ENCODE measurements at regions not wholly inside any gene's neighbourhood (a gene's known extent, or its start where the extent isn't known, plus 50 kb on each side); places are given as distances from the start of the nearest gene placed in this dataset.

DNA sequence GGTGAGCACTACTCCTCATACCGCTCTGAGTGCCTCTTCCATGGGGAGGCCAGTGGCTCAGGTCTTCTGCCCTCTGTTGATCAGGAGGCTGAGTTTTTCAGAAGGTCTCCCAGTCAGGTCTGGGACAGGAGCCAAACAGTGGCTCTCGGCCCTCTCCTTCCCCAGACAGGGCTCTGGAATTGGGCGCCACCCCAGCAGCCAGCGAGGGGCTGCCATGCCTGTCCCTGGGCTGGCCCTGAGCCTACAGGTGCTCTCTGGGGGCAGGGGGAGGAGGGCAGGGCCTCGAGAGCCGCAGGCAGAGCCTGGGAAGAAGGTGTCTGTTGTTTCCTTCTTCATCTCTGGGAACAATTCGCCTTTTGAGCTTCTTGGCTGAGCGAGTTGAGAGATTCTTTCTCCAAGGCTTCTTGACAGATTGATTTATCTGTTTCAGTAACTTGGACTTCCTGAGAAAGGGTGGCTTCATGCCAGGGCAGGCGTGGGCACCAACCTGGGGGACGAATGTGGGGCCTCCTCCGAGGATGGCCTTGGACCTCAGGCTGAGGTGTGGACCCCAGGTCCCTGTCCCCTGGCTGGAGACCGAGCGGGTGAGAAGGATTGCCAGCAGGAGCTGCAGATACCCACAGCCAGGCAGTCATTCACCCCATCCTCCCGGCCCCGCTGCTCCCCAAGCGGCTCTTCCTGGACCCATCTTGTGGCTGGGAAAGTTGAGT is 64.7 kb upstream of the GLI2 start:
- DNase-seq (ENCODE audit: low read depth, low spot score) = no peak

DNA sequence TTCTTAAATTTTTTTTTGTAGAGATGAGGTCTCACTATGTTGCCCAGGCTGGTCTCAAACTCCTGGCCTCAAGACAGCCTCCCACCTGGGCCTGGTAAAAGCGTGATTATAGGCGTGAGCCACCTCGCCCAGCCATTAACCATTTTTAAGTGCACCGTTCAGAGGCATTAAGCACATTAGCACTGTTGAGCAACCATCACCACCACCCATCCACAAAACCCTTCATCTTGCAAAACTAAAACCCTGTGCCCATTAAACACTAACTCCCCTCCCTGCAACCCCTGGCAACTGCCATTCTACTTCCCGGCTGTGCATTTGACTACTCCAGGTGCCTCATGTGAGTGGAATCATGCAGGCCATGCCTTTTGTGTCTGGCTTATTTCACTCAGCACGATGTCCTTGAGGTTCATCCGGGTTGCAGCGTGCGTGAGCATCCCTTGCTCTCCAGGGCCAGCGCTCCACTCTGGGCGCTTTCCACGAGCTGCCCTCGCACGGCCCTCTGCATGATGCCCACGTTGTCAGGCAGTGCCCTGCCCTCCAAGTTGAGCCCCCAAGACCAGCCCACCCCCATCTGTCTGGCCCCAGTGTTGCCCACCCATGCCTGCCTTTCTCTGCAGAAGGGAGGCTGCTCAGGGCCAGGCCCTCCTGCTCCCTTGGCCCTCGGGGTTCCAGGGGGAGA is 63.0 kb upstream of the GLI2 start:
- DNase-seq (ENCODE audit: low read depth, low spot score) = no peak

DNA sequence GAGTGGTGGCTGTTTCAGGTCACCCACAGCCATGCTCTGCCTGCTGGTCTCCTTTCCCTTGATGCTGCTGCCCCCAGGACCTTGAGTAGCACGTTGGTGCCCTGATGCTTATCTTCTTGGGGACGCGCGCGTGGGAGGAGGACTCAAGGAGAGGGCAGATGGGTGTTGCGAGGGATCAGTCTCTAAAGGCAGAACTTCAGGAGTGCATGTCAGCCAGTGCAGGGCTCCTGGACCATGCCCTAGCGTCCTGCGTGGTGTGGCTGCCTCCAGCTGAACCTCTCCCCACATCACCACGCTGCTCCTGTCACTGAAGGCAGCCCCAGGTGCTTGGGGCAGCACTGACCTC is 62.5 kb upstream of the GLI2 start:
- DNase-seq (ENCODE audit: low read depth, low spot score) = no peak

DNA sequence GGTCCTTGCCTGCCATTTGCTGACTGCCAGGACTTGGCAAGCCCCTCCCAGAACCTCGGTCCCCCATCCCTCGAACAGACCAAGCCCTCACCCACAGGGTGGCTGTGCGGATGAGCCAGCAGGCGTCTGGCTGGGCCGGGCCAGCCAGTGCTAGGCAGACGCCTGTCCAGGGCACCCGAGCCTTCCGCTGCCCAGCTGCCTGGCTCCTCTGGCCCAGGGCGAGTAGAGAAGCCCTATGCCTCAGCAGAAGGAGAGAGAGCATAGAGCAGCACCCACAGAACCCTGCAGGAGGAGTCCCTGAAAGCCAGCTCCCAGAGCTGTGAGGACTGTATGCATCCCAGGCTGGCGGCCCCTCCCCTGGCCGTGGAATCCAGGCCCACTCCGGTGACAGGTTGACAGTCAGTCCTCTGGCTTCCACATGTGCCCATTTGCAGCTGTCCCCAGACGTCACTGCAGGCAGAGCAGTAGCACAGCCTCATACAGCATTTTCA is 62.1 kb upstream of the GLI2 start:
- no peak for DNase-seq (ENCODE audit: low read depth, low spot score)

DNA sequence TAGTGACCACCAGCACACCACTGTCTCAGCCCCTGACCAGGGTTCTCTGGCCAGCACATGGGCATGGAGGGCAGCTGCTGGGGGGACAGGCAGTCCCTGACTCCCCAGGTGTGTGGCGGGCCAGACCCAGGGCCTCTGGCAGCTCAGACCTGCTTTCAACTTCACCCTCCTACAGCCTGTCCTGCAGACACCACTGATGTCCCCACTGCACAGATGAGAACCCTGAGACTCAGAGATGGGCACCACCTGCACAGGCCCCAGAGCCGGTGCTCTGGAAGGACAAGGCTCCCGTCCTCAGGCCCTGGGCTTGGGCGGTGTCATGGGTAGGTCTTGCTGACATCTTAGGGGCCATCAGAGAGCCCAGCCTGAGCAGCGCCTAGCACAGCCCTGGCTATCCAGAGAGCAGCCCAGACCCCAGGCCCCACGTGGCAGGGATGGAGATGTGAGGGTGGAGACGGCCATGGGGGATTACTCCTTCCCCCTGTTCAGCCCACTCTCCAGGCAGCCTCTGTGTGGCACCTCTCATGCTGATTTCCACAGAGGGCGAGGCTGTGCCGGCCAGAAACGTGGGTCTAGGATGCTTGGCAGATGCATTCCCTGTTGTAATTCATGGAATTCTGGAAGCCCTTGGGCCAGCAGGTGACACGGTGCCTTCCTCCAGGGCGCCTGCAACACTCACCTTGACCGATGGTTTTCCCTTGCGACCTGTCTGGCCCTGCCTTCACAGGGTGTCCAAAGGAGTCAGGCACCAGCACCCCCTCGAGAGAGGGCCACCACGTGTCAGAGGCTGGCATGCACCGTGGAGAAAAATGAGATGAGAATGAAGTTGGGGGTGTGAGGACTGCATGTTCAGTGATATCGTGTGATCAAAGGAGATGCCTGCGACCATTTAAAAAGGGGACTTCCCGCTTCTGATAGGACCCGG is 61.2 kb upstream of the GLI2 start:
- DNase-seq (ENCODE audit: low read depth, low spot score) = no peak

DNA sequence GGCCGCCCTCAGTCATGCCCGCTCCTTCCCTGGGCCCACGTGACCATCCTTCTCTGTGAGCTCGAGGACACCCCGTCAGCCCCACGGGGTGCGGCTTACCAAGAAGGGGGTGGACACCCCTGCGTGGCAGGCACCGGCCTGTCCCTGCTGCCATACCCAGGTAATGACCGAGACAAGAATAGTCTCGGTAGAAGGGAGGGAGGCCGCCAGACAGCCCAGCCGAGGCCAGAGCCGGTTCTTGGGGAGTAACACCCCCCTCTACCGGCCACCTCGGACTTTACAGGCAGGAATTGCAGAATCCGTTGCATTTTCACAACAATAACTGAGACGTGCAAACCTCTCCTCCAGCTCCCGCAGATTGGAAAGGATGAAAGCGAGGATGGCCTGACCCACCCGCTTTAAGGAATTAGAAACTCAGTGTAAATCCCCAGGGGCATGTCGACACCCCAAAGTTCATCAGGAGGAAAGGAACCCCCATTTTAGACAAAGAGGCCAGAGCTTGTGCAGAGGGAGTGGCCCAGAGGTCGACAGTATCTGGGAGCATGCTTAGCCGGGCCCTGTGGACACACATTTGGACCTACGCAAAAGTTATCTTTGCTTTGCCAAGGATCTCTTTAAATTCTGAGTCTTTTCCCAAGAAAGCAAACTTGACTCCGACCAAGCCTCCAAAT is 60.1 kb upstream of the GLI2 start:
- DNase-seq (ENCODE audit: low read depth, low spot score) = no peak

DNA sequence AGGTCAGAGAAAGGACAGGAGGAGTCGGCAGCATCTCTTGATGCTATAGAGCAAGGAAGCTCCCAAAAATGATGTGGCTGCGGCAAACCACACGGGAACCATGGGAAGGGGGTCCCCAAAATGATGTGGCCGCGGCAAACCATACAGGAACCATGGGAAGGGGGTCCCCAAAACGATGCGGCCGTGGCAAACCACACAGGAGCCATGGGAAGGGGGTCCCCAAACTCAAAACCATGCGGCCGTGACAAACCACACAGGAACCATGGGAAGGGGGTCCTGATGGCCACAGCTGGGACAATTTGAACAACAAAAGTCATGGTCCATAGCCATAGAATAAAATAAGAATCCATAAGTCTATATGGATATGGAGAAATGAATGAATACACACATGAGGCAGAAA is 58.4 kb upstream of the GLI2 start:
- DNase-seq (ENCODE audit: low read depth, low spot score) = no peak

DNA sequence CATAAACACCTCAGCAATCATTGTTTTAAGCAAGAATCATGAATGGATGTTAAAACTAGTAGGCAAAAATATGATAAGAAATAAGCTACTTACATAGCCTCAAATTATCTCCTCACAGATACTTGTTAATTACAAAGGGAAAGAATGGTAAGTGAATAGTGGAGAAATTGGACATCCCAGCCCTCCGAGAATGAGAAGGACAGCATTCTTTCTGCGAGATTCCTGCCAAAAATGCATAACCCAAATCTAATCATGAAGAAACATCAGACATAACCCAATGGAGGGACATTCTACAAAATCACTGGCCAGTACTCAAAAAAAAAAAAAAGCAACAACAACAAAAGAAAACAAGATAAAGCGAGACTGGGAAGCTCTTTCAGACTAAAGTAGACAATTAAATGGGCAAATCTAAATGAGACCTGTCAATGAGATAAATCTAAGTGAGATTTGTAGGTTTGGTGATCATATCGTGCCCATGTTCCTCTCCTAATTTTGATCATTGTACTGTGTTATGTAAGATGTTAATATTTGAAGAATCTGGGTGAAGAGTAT is 57.9 kb upstream of the GLI2 start:
- no peak for DNase-seq (ENCODE audit: low read depth, low spot score)

DNA sequence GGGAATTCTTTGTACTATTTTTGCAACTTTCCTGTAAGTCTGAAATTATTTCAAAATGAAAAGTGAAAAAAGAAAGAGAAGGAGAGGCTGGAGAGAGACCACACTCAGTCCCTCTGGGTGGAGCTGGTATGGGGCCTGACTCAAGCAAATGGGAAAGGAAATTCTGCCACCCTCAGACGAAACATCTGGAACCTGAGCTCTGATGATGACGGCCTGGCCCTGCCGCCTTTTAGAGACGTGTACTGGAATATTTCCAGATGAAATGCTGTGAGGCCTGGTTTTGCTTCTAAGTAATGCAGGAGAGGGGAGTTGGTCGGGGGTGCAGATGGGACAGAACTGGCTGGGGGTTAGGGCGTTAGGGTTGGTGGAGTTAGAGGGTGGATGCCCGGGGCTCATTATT is 57.4 kb upstream of the GLI2 start:
- no peak for DNase-seq (ENCODE audit: low read depth, low spot score)

DNA sequence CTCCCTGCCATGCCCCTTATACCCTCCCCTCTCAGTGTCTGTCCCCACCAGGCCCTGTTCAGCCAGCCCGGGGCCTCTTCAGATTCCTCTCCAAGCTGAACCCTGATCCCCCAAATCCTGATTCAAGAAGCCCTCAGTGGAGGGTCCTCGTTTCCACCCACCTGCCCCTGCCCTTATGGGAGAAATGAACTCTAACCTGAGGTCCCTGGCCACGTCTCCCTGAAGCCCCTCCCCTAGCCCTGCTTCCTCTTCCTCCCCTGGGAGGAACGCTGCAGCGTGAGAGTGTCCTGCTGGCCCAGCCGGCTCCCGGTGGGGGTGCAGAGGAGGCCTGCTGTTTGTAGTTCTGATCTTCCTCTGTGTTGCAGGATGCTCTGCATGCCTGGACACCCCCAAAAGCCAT is 56.7 kb upstream of the GLI2 start:
- no peak for DNase-seq (ENCODE audit: low read depth, low spot score)

DNA sequence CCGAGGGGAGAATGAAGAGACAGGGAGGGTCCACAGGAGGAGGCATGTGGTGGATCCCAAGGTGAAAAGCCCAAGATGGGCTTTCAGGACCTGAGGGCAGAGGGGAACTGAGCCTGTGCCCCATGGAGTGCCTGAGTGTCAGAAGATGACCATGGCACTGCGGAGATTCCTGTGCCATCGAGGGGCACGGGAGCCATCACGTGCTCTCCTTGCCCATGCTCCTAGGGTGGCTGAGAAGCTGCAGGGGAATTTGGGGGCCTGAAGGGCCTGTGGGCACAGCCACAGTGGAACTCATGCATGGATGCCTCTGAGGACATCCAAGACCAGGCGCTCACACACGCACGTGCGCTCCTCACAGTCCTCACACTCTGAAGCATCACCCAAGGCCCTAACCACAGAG is 56.1 kb upstream of the GLI2 start:
- DNase-seq (ENCODE audit: low read depth, low spot score) = no peak

DNA sequence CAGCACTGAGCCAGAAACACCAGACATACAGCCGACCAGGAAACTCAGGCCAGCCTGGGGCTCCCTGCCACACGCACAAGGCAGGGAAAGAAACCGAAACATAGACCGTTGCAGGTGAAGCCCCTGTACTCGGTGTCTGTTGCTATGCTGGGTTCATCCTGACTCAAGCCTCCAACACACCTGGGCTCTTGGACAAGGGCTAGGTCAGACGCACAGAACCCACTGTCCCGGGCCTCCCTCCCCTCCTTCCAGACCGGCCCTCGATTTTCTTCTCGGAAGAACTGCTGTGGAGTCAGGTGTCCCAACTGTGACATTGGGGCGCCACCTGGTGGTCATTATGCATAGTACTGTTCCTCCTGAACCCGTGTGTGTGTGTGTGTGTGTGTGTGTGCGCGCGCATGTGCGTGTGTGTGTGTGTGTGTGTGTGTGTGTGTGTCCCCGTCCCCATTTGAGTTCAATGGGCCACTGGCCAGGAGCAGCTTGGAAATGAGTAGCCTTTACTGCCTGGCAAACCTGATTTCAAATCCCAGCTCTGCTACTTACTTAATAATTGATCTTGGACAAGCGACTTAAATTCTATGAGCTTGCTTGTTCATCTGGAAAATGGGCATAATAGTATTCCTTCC is 55.4 kb upstream of the GLI2 start:
- DNase-seq (ENCODE audit: low read depth, low spot score) = peak; percentile 63

DNA sequence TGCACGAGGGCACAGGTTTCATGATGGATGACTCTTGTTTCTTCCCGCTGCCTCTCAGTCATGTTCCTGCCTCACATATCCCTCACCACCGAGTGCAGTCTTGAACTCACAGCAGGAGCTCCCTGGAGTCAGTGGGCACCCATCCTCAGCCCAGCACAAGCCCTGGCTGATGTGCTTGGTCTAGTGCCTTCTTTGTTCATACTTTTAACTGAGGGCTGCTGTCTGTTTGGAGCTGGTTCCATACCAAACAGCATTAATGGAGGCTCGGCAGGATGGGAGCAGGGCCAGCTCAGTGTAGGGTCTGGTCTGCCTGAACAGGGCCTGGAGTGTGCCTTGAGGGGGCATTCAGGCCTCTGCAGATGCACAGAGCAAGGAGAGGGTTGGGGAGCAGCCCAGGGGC is 54.5 kb upstream of the GLI2 start:
- no peak for DNase-seq (ENCODE audit: low read depth, low spot score)

DNA sequence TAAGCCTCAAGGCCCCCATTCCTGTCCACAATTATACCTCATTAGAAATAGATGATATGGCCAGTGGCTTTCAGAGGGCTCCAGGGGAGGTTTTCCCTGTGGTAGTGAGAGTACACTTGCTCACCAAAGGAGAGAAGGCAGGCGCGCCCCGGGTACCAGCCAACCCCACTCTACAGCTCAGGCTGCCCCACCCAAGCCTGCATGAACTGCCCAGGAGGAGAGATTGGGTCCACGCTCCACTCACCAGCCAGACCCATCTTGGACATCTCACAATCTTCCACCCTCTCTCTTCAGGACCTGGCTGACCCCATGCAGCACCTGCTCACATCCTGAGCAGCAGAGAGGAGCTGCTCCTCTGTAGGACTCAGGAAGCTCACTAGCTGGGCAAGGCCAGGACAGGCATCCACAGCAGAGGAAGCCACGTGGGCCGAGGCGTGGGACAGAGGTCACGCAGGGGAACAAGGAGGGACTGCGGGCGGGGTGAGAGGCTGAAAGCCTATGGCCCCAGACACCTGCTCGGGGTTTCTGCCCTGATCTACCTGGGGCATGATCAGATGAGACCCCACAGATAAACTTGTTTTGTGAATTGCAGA is 53.9 kb upstream of the GLI2 start:
- DNase-seq (ENCODE audit: low read depth, low spot score) = no peak

DNA sequence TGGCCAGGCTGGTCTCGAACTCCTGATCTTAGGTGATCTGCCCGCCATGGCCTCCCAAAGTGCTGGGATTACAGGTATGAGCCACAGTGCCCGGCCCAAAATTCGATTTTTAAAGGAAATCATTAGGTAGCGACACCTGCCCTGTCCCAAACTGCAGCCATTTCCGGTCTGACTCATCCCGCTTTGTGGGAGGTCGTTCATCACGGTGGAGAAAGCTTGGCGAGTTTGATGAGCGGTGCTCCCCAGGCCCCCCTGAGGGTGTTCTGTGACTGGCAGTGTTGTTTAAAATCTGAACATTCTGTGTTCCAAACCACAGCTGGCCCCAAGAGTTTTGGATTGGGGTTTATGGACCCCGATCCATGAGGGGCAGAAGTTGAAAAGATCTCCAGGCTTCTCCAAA is 53.0 kb upstream of the GLI2 start:
- no peak for DNase-seq (ENCODE audit: low read depth, low spot score)

DNA sequence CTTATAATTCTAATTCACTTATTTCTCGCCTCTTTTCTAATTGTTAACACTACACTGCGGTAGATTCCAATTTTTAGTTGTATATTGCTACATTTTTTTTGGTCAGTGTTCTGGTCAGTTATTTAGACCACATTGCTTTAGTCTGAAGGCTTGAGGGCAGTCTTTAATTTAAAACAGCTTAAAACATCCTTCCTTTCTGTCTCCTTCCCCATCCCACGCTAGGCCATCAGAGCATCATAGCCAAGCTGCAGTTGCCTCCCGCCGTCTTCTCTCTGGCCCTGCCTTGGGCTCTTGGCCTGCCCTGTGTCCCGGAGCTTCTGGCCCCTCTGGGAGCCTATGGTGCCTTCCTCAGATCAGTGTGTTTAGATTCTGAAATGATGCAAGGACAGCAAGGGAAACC is 52.6 kb upstream of the GLI2 start:
- DNase-seq (ENCODE audit: low read depth, low spot score) = no peak

DNA sequence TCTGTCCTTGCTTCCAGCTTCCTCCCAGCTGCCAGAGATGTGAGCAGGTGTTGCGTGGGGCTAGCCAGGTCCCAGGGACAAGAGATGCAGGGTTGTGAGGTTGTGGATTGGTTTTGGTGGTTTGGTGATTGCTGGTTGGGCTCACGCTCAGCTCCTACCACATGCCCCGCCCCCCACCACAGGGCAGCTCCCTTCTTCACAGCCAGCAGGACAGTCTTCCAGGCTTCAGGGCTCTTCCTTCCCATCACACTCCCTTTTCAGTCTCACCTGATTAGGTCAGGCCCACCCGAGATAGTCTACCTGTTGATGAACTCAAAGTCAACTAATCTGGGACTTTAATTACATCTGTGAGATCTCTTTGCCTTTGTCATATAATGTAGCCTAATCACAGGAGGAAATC is 52.0 kb upstream of the GLI2 start:
- no peak for DNase-seq (ENCODE audit: low read depth, low spot score)

DNA sequence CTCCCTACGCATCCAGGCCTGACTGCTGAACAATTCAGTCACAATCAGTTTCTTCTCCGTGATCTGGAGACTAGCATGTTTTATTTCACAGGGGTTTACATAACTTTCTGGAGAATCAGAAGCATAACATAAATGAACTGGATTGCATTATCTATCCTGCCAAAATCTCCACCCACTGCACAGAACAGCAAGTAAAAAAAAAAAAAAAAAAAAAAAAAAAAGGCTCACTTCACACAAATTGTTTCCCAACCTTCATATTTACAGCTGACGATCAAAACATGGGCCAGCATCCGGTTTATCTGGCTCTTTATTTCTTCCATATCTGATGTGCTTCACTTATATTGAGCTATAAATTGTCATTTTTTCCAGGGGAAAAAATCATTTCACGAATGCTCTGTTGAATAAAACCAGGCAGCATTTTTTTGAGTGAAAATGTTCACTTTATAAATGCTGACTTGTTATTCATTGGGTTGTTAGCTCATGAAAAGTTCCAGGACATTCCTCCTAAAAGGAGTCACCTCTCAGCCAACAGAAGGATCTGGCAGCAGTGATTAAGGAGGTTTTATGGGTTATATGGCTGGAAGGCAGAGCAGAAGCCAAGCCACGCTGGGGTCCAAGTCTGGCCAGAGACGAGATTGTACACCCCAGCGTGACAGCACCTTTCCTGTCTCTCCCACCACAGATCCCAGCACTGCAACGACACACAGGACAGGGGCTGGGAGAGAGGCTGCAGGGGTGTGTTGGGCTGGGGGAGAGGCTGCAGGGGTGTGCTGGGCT is 51.2 kb upstream of the GLI2 start:
- DNase-seq (ENCODE audit: low read depth, low spot score) = no peak

DNA sequence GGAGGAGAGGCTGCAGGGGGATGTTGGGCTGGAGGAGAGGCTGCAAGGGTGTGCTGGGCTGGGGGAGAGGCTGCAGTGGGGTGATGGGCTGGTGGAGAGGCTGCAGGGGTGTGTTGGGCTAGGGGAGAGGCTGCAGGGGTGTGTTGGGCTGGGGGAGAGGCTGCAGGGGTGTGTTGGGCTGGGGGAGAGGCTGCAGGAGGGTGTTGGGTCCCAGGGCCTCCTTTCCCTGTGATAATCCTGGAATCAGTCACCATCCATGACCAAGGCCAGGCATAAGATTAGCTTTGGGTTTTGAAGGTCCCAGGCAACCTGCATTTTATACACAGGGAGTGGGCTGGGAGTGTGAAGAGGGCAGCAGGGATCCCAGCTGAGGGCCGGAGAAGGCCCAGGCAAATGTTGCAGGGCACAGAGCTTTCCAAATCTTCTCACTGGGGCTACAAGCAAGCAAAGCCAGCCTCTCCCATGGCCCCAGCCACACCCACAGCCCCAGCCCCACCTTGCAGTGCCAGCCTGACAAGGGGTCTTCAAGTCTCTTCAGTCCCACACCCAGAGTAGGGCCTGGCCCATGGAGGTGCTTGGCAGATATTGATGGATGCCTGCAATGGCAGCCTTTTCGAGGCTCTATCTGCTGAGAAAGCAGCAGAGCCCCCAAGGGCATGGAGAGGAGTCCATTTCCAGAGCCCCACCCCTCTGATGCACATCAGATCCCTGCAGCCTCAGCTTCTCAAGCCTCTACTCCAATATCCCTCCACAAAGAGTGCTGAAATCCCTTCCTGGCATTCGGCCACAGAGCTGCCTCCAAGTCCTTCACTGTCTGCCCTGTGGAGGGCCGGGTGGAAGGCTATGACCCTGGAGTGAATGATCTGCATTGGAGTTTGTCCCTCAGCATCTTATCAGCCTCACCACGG is 50.3 kb upstream of the GLI2 start:
- DNase-seq (ENCODE audit: low read depth, low spot score) = no peak

All from pulmonary artery endothelial cell (primary cell).